Right atrium auricular region (tissue), 2 donors: ENCODE measurements at regions not wholly inside any gene's neighbourhood (a gene's known extent, or its start where the extent isn't known, plus 50 kb on each side); places are given as distances from the start of the nearest gene placed in this dataset.

Source experiments
- DNase-seq: peaks from one replicate; pipeline ENCODE4 v3.0.0-alpha.2; 2019; ENCODE audit warnings: low spot score
- H3K27ac ChIP-seq, 2 donors: fragments of 200-600 bp; sonication (generic); 1 replicate in 1 of 2; 2 replicates in 1 of 2; pipeline ENCODE4 v1.5.1; 2016 to 2019
- H3K27me3 ChIP-seq, 2 donors: fragments of 200-600 bp; sonication (generic); one replicate each; pipeline versions ENCODE4 v1.5.1 to v1.6.0; 2017 to 2019
- H3K36me3 ChIP-seq: fragments of 200-600 bp; sonication (generic); one replicate; pipeline ENCODE4 v1.5.1; 2016
- H3K4me1 ChIP-seq, 2 donors: fragments of 200-600 bp; sonication (generic); one replicate each; pipeline versions ENCODE4 v1.5.1 to v1.6.0; 2017 to 2019
- H3K4me3 ChIP-seq, 2 donors: fragments of 200-600 bp; sonication (generic); 1 replicate in 1 of 2; 2 replicates in 1 of 2; pipeline ENCODE4 v1.5.1; 2017 to 2019; ENCODE audit warnings: mild to moderate bottlenecking in 1 of 2, moderate library complexity in 1 of 2
- H3K9me3 ChIP-seq, 2 donors: fragments of 200-600 bp; sonication (generic); one replicate each; pipeline ENCODE4 v1.5.1; 2019
- CTCF ChIP-seq, 2 donors: fragments of 200-600 bp; sonication (generic); IDR thresholded peaks; one replicate each; pipeline ENCODE4 v1.5.1; 2019; ENCODE audit warnings: antibody characterized with exemption in 2 of 2

- Histone ChIP-seq H3K4me1 (no peaks in the 10 kb centered on the region), H3K4me3 (no peak overlapping the region), H3K27ac (no peak overlapping the region), H3K27me3 (no peaks in the 10 kb centered on the region), H3K9me3 (no peaks in the 10 kb centered on the region), H3K36me3 (no peaks in the 10 kb centered on the region)
- no peak for TF ChIP-seq CTCF (IDR thresholded peaks at IDR 0.05)
- no peak for DNase-seq
Measured at GRCh38 chr4:43399726-43400125, 507.2 kb downstream of the GRXCR1 start.

- Histone ChIP-seq H3K4me3 (no peak overlapping the region), H3K27me3 (no peaks in the 10 kb centered on the region), H3K9me3 (no peaks in the 10 kb centered on the region), H3K4me1 (no peaks in the 10 kb centered on the region), H3K36me3 (no peaks in the 10 kb centered on the region), H3K27ac (no peak overlapping the region)
- no peak for TF ChIP-seq CTCF (IDR thresholded peaks at IDR 0.05)
- DNase-seq = no peak
Measured at GRCh38 chr4:43402393-43402792, 509.9 kb downstream of the GRXCR1 start.

GRCh38 chr4:43410636-43411035 is 518.1 kb downstream of the GRXCR1 start:
- no peak for DNase-seq
- Histone ChIP-seq H3K4me1 (no peaks in the 10 kb centered on the region), H3K4me3 (no peak overlapping the region), H3K9me3 (no peaks in the 10 kb centered on the region), H3K27me3 (no peaks in the 10 kb centered on the region), H3K27ac (no peak overlapping the region), H3K36me3 (no peaks in the 10 kb centered on the region)
- TF ChIP-seq CTCF (IDR thresholded peaks at IDR 0.05) = no peak

GRCh38 chr4:43411226-43411625 is 518.7 kb downstream of the GRXCR1 start:
- Histone ChIP-seq H3K27ac (no peak overlapping the region), H3K4me1 (no peaks in the 10 kb centered on the region), H3K9me3 (no peaks in the 10 kb centered on the region), H3K36me3 (no peaks in the 10 kb centered on the region), H3K4me3 (no peak overlapping the region), H3K27me3 (no peaks in the 10 kb centered on the region)
- no peak for DNase-seq
- no peak for TF ChIP-seq CTCF (IDR thresholded peaks at IDR 0.05)

GRCh38 chr4:43423276-43423675 is 530.8 kb downstream of the GRXCR1 start:
- Histone ChIP-seq H3K9me3 (no peaks in the 10 kb centered on the region), H3K36me3 (no peaks in the 10 kb centered on the region), H3K27ac (no peak overlapping the region), H3K4me1 (no peaks in the 10 kb centered on the region), H3K4me3 (no peak overlapping the region), H3K27me3 (no peaks in the 10 kb centered on the region)
- no peak for TF ChIP-seq CTCF (IDR thresholded peaks at IDR 0.05)
- no peak for DNase-seq

- no peaks in the 10 kb centered on the region for H3K9me3 ChIP-seq
- H3K36me3 ChIP-seq = no peaks in the 10 kb centered on the region
- no peak for DNase-seq
- no peak overlapping the region for H3K27ac ChIP-seq
- no peak overlapping the region for H3K4me3 ChIP-seq
- TF ChIP-seq CTCF (IDR thresholded peaks at IDR 0.05) = no peak
- H3K27me3 ChIP-seq = no peaks in the 10 kb centered on the region
- H3K4me1 ChIP-seq = no peaks in the 10 kb centered on the region
Measured at GRCh38 chr4:43425206-43425605, 532.7 kb downstream of the GRXCR1 start.
